Loucy (cell line): ENCODE measurements at regions not wholly inside any gene's neighbourhood (a gene's known extent, or its start where the extent isn't known, plus 50 kb on each side); places are given as distances from the start of the nearest gene placed in this dataset.

Source experiments
- H2AFZ ChIP-seq: fragments of 200-600 bp; sonication (generic); 2 replicates; pipeline ENCODE4 v1.6.0; 2016; ENCODE audit warnings: antibody characterized with exemption, mild to moderate bottlenecking, low read length, moderate library complexity
- H3F3A ChIP-seq: fragments of 200-600 bp; 2 replicates; pipeline ENCODE4 v1.6.0; 2016; ENCODE audit warnings: antibody characterized with exemption, low read depth, mild to moderate bottlenecking
- H3K27me3 ChIP-seq: fragments of 200-600 bp; sonication (generic); 2 replicates; pipeline ENCODE4 v1.6.1; 2014; ENCODE audit warnings: low read length, mild to moderate bottlenecking; ENCODE audit not compliant: insufficient read depth, poor library complexity, severe bottlenecking
- H3K36me3 ChIP-seq: fragments of 200-600 bp; sonication (generic); 2 replicates; pipeline ENCODE4 v1.6.1; 2016; ENCODE audit warnings: low read length; ENCODE audit not compliant: insufficient read depth
- H3K4me1 ChIP-seq: fragments of 200-600 bp; sonication (generic); 2 replicates; pipeline ENCODE4 v1.5.1; 2014; ENCODE audit warnings: low read length, mild to moderate bottlenecking; ENCODE audit not compliant: insufficient read depth, poor library complexity, severe bottlenecking
- H3K4me2 ChIP-seq: fragments of 200-600 bp; sonication (generic); 2 replicates; pipeline ENCODE4 v1.6.0; 2014; ENCODE audit warnings: antibody characterized with exemption, low read length, low read depth, mild to moderate bottlenecking; ENCODE audit not compliant: poor library complexity, severe bottlenecking
- H3K4me3 ChIP-seq: fragments of 200-600 bp; sonication (generic); 2 replicates; pipeline ENCODE4 v1.5.1; 2014; ENCODE audit warnings: low read length, mild to moderate bottlenecking, mixed read lengths; ENCODE audit not compliant: poor library complexity, severe bottlenecking
- H3K79me2 ChIP-seq: fragments of 200-600 bp; sonication (generic); 2 replicates; pipeline ENCODE4 v1.6.1; 2014; ENCODE audit warnings: low read length; ENCODE audit not compliant: insufficient read depth
- H3K9ac ChIP-seq: fragments of 200-600 bp; sonication (generic); 2 replicates; pipeline ENCODE4 v1.6.0; 2014; ENCODE audit warnings: mild to moderate bottlenecking, low read depth, low read length, moderate library complexity; ENCODE audit not compliant: poor library complexity, severe bottlenecking
- H3K9me2 ChIP-seq: fragments of 200-600 bp; sonication (generic); replicated peaks from 2 replicates; pipeline ENCODE4 v1.6.1; 2016; ENCODE audit warnings: low read depth, low read length, mixed read lengths
- H3K9me3 ChIP-seq: fragments of 200-600 bp; sonication (generic); 2 replicates; pipeline ENCODE4 v1.6.1; 2014; ENCODE audit warnings: mild to moderate bottlenecking, antibody characterized with exemption, low read length, low read depth; ENCODE audit not compliant: insufficient read depth
- H4K20me1 ChIP-seq: fragments of 200-600 bp; sonication (generic); 2 replicates; pipeline ENCODE4 v1.6.0; 2014; ENCODE audit warnings: antibody characterized with exemption, low read length, mild to moderate bottlenecking; ENCODE audit not compliant: insufficient read depth, poor library complexity, severe bottlenecking
- EZH2phosphoT487 ChIP-seq: fragments of 200-600 bp; IDR thresholded peaks from 2 replicates; pipeline ENCODE4 v1.6.1; 2018; ENCODE audit warnings: antibody characterized with exemption, mild to moderate bottlenecking, moderate library complexity, borderline replicate concordance
- TF ChIP-seq, protein P1 (sequence below): fragments of 200-600 bp; sonication (generic); conservative IDR thresholded peaks from 2 replicates; pipeline ENCODE4 v1.5.1; 2014; ENCODE audit warnings: mild to moderate bottlenecking, antibody characterized with exemption, low read length

- Histone ChIP-seq H3K9ac (no peak overlapping the region), H2AFZ (no peak overlapping the region), H3K4me3 (no peak overlapping the region), H3K4me2 (no peak overlapping the region), H3K9me2 (no peaks in the 10 kb centered on the region), H3K79me2 (no peaks in the 10 kb centered on the region), H3F3A (no peaks in the 10 kb centered on the region), H3K4me1 (no peaks in the 10 kb centered on the region), H3K36me3 (no peaks in the 10 kb centered on the region), H4K20me1 (no peaks in the 10 kb centered on the region), H3K9me3 (no peaks in the 10 kb centered on the region), H3K27me3 (no peaks in the 10 kb centered on the region)
- TF ChIP-seq, protein P1, sequence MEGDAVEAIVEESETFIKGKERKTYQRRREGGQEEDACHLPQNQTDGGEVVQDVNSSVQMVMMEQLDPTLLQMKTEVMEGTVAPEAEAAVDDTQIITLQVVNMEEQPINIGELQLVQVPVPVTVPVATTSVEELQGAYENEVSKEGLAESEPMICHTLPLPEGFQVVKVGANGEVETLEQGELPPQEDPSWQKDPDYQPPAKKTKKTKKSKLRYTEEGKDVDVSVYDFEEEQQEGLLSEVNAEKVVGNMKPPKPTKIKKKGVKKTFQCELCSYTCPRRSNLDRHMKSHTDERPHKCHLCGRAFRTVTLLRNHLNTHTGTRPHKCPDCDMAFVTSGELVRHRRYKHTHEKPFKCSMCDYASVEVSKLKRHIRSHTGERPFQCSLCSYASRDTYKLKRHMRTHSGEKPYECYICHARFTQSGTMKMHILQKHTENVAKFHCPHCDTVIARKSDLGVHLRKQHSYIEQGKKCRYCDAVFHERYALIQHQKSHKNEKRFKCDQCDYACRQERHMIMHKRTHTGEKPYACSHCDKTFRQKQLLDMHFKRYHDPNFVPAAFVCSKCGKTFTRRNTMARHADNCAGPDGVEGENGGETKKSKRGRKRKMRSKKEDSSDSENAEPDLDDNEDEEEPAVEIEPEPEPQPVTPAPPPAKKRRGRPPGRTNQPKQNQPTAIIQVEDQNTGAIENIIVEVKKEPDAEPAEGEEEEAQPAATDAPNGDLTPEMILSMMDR = no peak
- no peak for TF ChIP-seq EZH2phosphoT487
These were observed 373.1 kb upstream of the HS3ST1 start for GRCh38 chr4:11801466-11802446.

GRCh38 chr4:11799196-11799595 is 370.5 kb upstream of the HS3ST1 start:
- Histone ChIP-seq H3K36me3 (no peaks in the 10 kb centered on the region), H3K9me3 (no peaks in the 10 kb centered on the region), H3K9me2 (no peaks in the 10 kb centered on the region), H3K79me2 (no peaks in the 10 kb centered on the region), H3K4me3 (no peak overlapping the region), H4K20me1 (no peaks in the 10 kb centered on the region), H3K4me2 (no peak overlapping the region), H3F3A (no peaks in the 10 kb centered on the region), H3K27me3 (no peaks in the 10 kb centered on the region), H3K4me1 (no peaks in the 10 kb centered on the region), H3K9ac (no peak overlapping the region), H2AFZ (no peak overlapping the region)
- TF ChIP-seq, protein P1 = no peak
- no peak for TF ChIP-seq EZH2phosphoT487

- Histone ChIP-seq H3K27me3 (no peaks in the 10 kb centered on the region), H3K4me1 (no peaks in the 10 kb centered on the region), H2AFZ (no peak overlapping the region), H3K9me3 (no peaks in the 10 kb centered on the region), H4K20me1 (no peaks in the 10 kb centered on the region), H3K79me2 (no peaks in the 10 kb centered on the region), H3K36me3 (no peaks in the 10 kb centered on the region), H3F3A (no peaks in the 10 kb centered on the region), H3K4me3 (no peak overlapping the region), H3K9me2 (no peaks in the 10 kb centered on the region), H3K9ac (no peak overlapping the region), H3K4me2 (no peak overlapping the region)
- TF ChIP-seq, protein P1 = no peak
- TF ChIP-seq EZH2phosphoT487 = no peak
These were observed 363.1 kb upstream of the HS3ST1 start for GRCh38 chr4:11791797-11792196.
